Transverse colon (tissue), 4 donors: ENCODE measurements at regions not wholly inside any gene's neighbourhood (a gene's known extent, or its start where the extent isn't known, plus 50 kb on each side); places are given as distances from the start of the nearest gene placed in this dataset.

Experiments used
- POLR2A ChIP-seq: fragments of 450-650 bp; IDR thresholded peaks from one replicate; pipeline ENCODE4 v1.6.1; 2016; ENCODE audit warnings: antibody characterized with exemption, mild to moderate bottlenecking, moderate library complexity
- POLR2AphosphoS5 ChIP-seq, 3 donors: sonication (generic); formaldehyde crosslinking; IDR thresholded peaks; one replicate each; pipeline ENCODE4 v1.6.1; 2016; ENCODE audit warnings: antibody characterized with exemption in 3 of 3
- TF ChIP-seq, protein P1 (sequence below), 5 experiments: fragments of 200-600 bp in 3 of 5; fragments of 450-650 bp in 2 of 5; sonication (generic) in 3 of 5; IDR thresholded peaks; 1 replicate in 2 of 5; 2 replicates in 3 of 5; pipeline ENCODE4 v1.5.1; 2016 to 2017; ENCODE audit warnings: antibody characterized with exemption in 5 of 5, inconsistent platforms in 3 of 5, mild to moderate bottlenecking in 2 of 5, moderate library complexity in 1 of 5

DNA sequence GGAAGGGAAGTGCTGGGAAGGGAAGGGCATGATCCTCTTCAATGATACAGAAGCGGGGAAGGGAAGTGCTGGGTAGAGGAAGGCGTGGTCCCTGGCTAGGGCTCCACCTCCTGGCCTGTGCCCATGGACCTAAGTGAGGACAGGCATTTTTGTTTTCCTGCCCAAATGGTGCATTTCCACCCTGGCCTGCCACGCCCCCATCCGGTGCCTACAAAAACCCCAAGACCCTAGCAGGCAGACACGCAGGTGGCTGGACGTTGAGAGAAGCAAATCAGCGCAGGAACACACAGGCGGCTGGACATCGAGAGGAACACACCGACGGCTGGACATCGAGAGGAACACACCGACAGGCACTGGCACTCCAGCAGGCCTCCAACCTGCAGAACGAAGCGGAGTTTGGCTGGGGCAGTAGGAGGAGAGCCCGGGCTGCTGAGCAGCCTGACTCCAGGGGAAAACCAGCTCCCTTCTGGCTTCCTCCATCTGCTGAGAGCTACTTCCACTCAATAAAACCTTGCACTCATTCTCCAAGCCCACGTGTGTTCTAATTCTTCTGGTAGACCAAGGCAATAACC, 628.3 kb downstream of the BUD13 start:
- TF ChIP-seq POLR2AphosphoS5 (IDR thresholded peaks at IDR 0.05) (no peak), POLR2A (no peak)
- TF ChIP-seq, protein P1, sequence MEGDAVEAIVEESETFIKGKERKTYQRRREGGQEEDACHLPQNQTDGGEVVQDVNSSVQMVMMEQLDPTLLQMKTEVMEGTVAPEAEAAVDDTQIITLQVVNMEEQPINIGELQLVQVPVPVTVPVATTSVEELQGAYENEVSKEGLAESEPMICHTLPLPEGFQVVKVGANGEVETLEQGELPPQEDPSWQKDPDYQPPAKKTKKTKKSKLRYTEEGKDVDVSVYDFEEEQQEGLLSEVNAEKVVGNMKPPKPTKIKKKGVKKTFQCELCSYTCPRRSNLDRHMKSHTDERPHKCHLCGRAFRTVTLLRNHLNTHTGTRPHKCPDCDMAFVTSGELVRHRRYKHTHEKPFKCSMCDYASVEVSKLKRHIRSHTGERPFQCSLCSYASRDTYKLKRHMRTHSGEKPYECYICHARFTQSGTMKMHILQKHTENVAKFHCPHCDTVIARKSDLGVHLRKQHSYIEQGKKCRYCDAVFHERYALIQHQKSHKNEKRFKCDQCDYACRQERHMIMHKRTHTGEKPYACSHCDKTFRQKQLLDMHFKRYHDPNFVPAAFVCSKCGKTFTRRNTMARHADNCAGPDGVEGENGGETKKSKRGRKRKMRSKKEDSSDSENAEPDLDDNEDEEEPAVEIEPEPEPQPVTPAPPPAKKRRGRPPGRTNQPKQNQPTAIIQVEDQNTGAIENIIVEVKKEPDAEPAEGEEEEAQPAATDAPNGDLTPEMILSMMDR (IDR thresholded peaks at IDR 0.05) = no peak
